22Rv1 (cell line): ENCODE measurements at regions not wholly inside any gene's neighbourhood (a gene's known extent, or its start where the extent isn't known, plus 50 kb on each side); places are given as distances from the start of the nearest gene placed in this dataset.

Experiments
- CTCF ChIP-seq: fragments of 450-650 bp; IDR thresholded peaks from 2 replicates; pipeline ENCODE4 v1.5.1; 2017; ENCODE audit warnings: mild to moderate bottlenecking
- ZFX ChIP-seq: fragments of 450-650 bp; IDR thresholded peaks from 2 replicates; pipeline ENCODE4 v1.6.1; 2017; ENCODE audit warnings: antibody characterized with exemption, borderline replicate concordance

- TF ChIP-seq CTCF: no peak
- no peak for TF ChIP-seq ZFX
These were observed 90.7 kb upstream of the WSB1 start for GRCh38 chr17:27203241-27203640.
